GM23338 (cell line): ENCODE measurements at regions not wholly inside any gene's neighbourhood (a gene's known extent, or its start where the extent isn't known, plus 50 kb on each side); places are given as distances from the start of the nearest gene placed in this dataset.

ENCODE experiments used
- ATAC-seq: fragments of 200-7000 bp; cut with Tn5 transposase; 3 replicates; pipeline ENCODE4 v1.9.1; 2020
- DNase-seq: peaks from one replicate; pipeline ENCODE4 v3.0.0-alpha.2; 2015; ENCODE audit warnings: low spot score
- H2AFZ ChIP-seq: fragments of 200-600 bp; sonication (generic); 2 replicates; pipeline ENCODE4 v1.8.0; 2016; ENCODE audit warnings: antibody characterized with exemption, mild to moderate bottlenecking, moderate library complexity
- H3F3A ChIP-seq: fragments of 200-600 bp; sonication (generic); replicated peaks from 2 replicates; pipeline ENCODE4 v1.8.0; 2017; ENCODE audit warnings: antibody characterized with exemption, mixed run types, low read depth
- H3K27ac ChIP-seq: fragments of 200-600 bp; sonication (generic); 2 replicates; pipeline ENCODE4 v1.6.1; 2016; ENCODE audit warnings: low read depth
- H3K27me3 ChIP-seq: fragments of 200-600 bp; sonication (generic); 2 replicates; pipeline ENCODE4 v1.8.0; 2016; ENCODE audit warnings: mild to moderate bottlenecking, mixed run types, moderate library complexity; ENCODE audit not compliant: insufficient read depth
- H3K36me3 ChIP-seq: fragments of 200-600 bp; sonication (generic); 2 replicates; pipeline ENCODE4 v1.8.0; 2016; ENCODE audit warnings: mild to moderate bottlenecking; ENCODE audit not compliant: insufficient read depth
- H3K4me1 ChIP-seq: fragments of 200-600 bp; sonication (generic); 2 replicates; pipeline ENCODE4 v1.8.0; 2016; ENCODE audit warnings: mild to moderate bottlenecking, moderate library complexity; ENCODE audit not compliant: insufficient read depth
- H3K4me2 ChIP-seq: fragments of 200-600 bp; sonication (generic); 2 replicates; pipeline ENCODE4 v1.7.1; 2017; ENCODE audit warnings: mixed run types
- H3K4me3 ChIP-seq: fragments of 200-600 bp; sonication (generic); 2 replicates; pipeline ENCODE4 v1.6.1; 2016; ENCODE audit warnings: mixed run types
- H3K79me2 ChIP-seq: fragments of 200-600 bp; sonication (generic); replicated peaks from 2 replicates; pipeline ENCODE4 v1.8.0; 2017; ENCODE audit warnings: mild to moderate bottlenecking; ENCODE audit not compliant: insufficient read depth
- H3K9me2 ChIP-seq: fragments of 200-600 bp; sonication (generic); 2 replicates; pipeline ENCODE4 v1.8.0; 2017; ENCODE audit not compliant: insufficient read depth
- H4K20me1 ChIP-seq: fragments of 200-600 bp; sonication (generic); replicated peaks from 2 replicates; pipeline ENCODE4 v1.8.0; 2017; ENCODE audit warnings: mild to moderate bottlenecking; ENCODE audit not compliant: insufficient read depth
- H3K27ac Mint-ChIP-seq: 2 replicates; pipeline ENCODE4 v1.8.0; 2020; ENCODE audit warnings: inconsistent platforms, mild to moderate bottlenecking, moderate library complexity, mixed read lengths
- H3K27me3 Mint-ChIP-seq: 3 replicates; pipeline ENCODE4 v1.8.0; 2022; ENCODE audit warnings: low read depth, mild to moderate bottlenecking, moderate library complexity, mixed read lengths, inconsistent platforms; ENCODE audit not compliant: insufficient read depth, poor library complexity
- H3K36me3 Mint-ChIP-seq: 3 replicates; pipeline ENCODE4 v1.8.0; 2021; ENCODE audit warnings: low read depth, mild to moderate bottlenecking, inconsistent platforms, moderate library complexity, mixed read lengths
- H3K4me1 Mint-ChIP-seq: 3 replicates; pipeline ENCODE4 v1.8.0; 2020; ENCODE audit warnings: mild to moderate bottlenecking, inconsistent platforms, mixed read lengths
- H3K4me3 Mint-ChIP-seq: 3 replicates; pipeline ENCODE4 v1.8.0; 2021; ENCODE audit warnings: moderate library complexity, mild to moderate bottlenecking, inconsistent platforms, mixed read lengths
- H3K9me3 Mint-ChIP-seq: 3 replicates; pipeline ENCODE4 v1.8.0; 2020; ENCODE audit warnings: moderate library complexity, mild to moderate bottlenecking, inconsistent platforms, mixed read lengths
- EZH2 ChIP-seq: fragments of 200-600 bp; sonication (generic); IDR thresholded peaks from one replicate; pipeline ENCODE4 v1.8.0; 2017; ENCODE audit warnings: antibody characterized with exemption, mild to moderate bottlenecking, low read depth; ENCODE audit not compliant: unreplicated experiment
- EZH2phosphoT487 ChIP-seq: fragments of 200-600 bp; sonication (generic); IDR thresholded peaks from one replicate; pipeline ENCODE4 v1.8.1; 2018; ENCODE audit warnings: antibody characterized with exemption; ENCODE audit not compliant: unreplicated experiment
- JUNB ChIP-seq: IDR thresholded peaks from one replicate; pipeline ENCODE4 v1.6.1; 2016; ENCODE audit warnings: antibody characterized with exemption; ENCODE audit not compliant: unreplicated experiment
- POLR2AphosphoS5 ChIP-seq: IDR thresholded peaks from 2 replicates; pipeline ENCODE4 v1.6.1; 2016; ENCODE audit warnings: antibody characterized with exemption, low read depth
- STAT1 ChIP-seq: IDR thresholded peaks from one replicate; pipeline ENCODE4 v1.6.1; 2016; ENCODE audit warnings: antibody characterized with exemption; ENCODE audit not compliant: unreplicated experiment
- ZNF331 ChIP-seq: fragments of 250-450 bp; sonication (Bioruptor Pico); IDR thresholded peaks from 2 replicates; pipeline ENCODE4 v1.5.0; 2020; ENCODE audit warnings: low read depth, mild to moderate bottlenecking, moderate library complexity
- TF ChIP-seq, protein P1 (sequence below), 2 experiments: fragments of 200-600 bp in 1 of 2; sonication (generic) in 1 of 2; conservative IDR thresholded peaks; 2 replicates each; pipeline versions ENCODE4 v1.5.1 to v1.6.1; 2016 to 2017; ENCODE audit warnings: antibody characterized with exemption in 2 of 2, low read depth in 2 of 2, mild to moderate bottlenecking in 2 of 2, moderate library complexity in 1 of 2
- TF ChIP-seq, protein P2 (sequence below): IDR thresholded peaks from one replicate; pipeline ENCODE4 v1.6.1; 2018; ENCODE audit warnings: antibody characterized with exemption; ENCODE audit not compliant: unreplicated experiment
- TF ChIP-seq, protein P3 (sequence below): fragments of 250-450 bp; sonication (Bioruptor Pico); IDR thresholded peaks from 2 replicates; pipeline ENCODE4 v1.5.0; 2020; ENCODE audit warnings: mild to moderate bottlenecking, moderate library complexity

DNA sequence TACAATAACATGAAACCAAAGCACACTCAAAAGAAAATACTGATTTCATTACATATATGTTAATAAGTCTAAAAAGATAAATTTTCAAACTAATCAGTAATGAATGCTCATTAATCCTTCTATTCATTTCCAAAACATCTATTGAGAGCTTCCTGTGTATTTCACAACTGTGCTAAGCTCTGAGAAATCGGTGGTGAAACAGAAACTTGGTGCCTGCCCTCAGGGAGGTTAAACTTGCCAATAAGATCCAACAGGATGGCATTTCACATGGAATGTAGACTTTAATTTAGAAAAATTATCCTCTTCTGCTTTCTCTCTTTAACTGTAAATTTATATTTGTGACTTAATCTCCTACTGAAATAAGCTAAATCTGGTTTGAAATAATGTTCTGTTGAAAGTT lies 70.9 kb upstream of the SLC38A4 start (continued):
- TF ChIP-seq, protein P1, sequence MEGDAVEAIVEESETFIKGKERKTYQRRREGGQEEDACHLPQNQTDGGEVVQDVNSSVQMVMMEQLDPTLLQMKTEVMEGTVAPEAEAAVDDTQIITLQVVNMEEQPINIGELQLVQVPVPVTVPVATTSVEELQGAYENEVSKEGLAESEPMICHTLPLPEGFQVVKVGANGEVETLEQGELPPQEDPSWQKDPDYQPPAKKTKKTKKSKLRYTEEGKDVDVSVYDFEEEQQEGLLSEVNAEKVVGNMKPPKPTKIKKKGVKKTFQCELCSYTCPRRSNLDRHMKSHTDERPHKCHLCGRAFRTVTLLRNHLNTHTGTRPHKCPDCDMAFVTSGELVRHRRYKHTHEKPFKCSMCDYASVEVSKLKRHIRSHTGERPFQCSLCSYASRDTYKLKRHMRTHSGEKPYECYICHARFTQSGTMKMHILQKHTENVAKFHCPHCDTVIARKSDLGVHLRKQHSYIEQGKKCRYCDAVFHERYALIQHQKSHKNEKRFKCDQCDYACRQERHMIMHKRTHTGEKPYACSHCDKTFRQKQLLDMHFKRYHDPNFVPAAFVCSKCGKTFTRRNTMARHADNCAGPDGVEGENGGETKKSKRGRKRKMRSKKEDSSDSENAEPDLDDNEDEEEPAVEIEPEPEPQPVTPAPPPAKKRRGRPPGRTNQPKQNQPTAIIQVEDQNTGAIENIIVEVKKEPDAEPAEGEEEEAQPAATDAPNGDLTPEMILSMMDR (conservative IDR thresholded peaks at IDR 0.05; ENCODE audit: low read depth in 2 of 2), result no peak
- TF ChIP-seq EZH2 (no peak), ZNF331 (CRISPR knock-in tag) (no peak)

DNA sequence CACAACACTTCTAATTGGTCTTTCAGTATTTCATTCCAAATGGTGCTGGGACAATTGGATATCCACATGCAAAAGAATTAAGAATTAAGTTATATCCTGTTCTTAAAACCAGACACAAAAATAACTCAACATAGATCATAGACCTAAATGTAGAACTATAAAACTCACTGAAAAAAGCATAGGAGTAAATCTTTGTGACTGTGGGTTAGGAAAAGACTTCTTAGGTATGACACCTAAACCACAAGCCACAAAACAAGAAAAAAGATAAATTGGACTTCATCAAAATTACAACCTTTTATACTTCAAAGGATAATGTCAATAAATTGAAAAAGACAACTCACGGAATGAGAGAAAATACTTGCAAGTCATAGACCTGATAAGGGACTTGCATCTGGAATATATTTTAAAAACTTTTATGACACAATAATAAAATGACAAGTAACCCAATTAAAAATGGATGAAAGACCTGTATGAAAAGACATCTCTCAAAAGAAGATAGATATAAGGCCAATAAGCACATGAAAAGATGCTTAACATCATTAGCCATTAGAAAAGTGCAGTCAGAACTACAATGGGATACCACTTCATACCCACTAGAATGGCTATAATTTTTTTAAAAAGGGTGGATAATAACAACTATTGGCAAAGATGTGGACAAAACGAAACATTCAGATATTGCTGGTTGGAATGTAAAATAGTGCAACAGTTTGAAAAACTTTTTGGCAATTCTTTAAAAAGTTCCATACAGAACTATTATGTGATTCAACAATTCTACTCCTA lies 72.5 kb upstream of the SLC38A4 start:
- Histone ChIP-seq H3K79me2 (no peaks in the 10 kb centered on the region), H2AFZ (no peak overlapping the region), H3K27ac (no peak overlapping the region), H3K27me3 (no peaks in the 10 kb centered on the region), H3F3A (no peaks in the 10 kb centered on the region), H4K20me1 (no peaks in the 10 kb centered on the region), H3K9me2 (no peaks in the 10 kb centered on the region; the same call in 1 of the 2 replicates), H3K4me2 (no peak overlapping the region), H3K4me1 (no peaks in the 10 kb centered on the region), H3K4me3 (no peak overlapping the region), H3K36me3 (no peaks in the 10 kb centered on the region)
- no peaks in the 10 kb centered on the region for H3K27me3 Mint-ChIP-seq
- no peak overlapping the region for H3K27ac Mint-ChIP-seq
- H3K9me3 Mint-ChIP-seq, result no peaks in the 10 kb centered on the region
- ATAC-seq (no peak), DNase-seq (no peak)
- no peaks in the 10 kb centered on the region for H3K36me3 Mint-ChIP-seq
- TF ChIP-seq EZH2phosphoT487 (no peak), STAT1 (no peak), JUNB (no peak), POLR2AphosphoS5 (no peak)
- TF ChIP-seq, protein P2, sequence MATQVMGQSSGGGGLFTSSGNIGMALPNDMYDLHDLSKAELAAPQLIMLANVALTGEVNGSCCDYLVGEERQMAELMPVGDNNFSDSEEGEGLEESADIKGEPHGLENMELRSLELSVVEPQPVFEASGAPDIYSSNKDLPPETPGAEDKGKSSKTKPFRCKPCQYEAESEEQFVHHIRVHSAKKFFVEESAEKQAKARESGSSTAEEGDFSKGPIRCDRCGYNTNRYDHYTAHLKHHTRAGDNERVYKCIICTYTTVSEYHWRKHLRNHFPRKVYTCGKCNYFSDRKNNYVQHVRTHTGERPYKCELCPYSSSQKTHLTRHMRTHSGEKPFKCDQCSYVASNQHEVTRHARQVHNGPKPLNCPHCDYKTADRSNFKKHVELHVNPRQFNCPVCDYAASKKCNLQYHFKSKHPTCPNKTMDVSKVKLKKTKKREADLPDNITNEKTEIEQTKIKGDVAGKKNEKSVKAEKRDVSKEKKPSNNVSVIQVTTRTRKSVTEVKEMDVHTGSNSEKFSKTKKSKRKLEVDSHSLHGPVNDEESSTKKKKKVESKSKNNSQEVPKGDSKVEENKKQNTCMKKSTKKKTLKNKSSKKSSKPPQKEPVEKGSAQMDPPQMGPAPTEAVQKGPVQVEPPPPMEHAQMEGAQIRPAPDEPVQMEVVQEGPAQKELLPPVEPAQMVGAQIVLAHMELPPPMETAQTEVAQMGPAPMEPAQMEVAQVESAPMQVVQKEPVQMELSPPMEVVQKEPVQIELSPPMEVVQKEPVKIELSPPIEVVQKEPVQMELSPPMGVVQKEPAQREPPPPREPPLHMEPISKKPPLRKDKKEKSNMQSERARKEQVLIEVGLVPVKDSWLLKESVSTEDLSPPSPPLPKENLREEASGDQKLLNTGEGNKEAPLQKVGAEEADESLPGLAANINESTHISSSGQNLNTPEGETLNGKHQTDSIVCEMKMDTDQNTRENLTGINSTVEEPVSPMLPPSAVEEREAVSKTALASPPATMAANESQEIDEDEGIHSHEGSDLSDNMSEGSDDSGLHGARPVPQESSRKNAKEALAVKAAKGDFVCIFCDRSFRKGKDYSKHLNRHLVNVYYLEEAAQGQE, result no peak
- TF ChIP-seq, protein P3, sequence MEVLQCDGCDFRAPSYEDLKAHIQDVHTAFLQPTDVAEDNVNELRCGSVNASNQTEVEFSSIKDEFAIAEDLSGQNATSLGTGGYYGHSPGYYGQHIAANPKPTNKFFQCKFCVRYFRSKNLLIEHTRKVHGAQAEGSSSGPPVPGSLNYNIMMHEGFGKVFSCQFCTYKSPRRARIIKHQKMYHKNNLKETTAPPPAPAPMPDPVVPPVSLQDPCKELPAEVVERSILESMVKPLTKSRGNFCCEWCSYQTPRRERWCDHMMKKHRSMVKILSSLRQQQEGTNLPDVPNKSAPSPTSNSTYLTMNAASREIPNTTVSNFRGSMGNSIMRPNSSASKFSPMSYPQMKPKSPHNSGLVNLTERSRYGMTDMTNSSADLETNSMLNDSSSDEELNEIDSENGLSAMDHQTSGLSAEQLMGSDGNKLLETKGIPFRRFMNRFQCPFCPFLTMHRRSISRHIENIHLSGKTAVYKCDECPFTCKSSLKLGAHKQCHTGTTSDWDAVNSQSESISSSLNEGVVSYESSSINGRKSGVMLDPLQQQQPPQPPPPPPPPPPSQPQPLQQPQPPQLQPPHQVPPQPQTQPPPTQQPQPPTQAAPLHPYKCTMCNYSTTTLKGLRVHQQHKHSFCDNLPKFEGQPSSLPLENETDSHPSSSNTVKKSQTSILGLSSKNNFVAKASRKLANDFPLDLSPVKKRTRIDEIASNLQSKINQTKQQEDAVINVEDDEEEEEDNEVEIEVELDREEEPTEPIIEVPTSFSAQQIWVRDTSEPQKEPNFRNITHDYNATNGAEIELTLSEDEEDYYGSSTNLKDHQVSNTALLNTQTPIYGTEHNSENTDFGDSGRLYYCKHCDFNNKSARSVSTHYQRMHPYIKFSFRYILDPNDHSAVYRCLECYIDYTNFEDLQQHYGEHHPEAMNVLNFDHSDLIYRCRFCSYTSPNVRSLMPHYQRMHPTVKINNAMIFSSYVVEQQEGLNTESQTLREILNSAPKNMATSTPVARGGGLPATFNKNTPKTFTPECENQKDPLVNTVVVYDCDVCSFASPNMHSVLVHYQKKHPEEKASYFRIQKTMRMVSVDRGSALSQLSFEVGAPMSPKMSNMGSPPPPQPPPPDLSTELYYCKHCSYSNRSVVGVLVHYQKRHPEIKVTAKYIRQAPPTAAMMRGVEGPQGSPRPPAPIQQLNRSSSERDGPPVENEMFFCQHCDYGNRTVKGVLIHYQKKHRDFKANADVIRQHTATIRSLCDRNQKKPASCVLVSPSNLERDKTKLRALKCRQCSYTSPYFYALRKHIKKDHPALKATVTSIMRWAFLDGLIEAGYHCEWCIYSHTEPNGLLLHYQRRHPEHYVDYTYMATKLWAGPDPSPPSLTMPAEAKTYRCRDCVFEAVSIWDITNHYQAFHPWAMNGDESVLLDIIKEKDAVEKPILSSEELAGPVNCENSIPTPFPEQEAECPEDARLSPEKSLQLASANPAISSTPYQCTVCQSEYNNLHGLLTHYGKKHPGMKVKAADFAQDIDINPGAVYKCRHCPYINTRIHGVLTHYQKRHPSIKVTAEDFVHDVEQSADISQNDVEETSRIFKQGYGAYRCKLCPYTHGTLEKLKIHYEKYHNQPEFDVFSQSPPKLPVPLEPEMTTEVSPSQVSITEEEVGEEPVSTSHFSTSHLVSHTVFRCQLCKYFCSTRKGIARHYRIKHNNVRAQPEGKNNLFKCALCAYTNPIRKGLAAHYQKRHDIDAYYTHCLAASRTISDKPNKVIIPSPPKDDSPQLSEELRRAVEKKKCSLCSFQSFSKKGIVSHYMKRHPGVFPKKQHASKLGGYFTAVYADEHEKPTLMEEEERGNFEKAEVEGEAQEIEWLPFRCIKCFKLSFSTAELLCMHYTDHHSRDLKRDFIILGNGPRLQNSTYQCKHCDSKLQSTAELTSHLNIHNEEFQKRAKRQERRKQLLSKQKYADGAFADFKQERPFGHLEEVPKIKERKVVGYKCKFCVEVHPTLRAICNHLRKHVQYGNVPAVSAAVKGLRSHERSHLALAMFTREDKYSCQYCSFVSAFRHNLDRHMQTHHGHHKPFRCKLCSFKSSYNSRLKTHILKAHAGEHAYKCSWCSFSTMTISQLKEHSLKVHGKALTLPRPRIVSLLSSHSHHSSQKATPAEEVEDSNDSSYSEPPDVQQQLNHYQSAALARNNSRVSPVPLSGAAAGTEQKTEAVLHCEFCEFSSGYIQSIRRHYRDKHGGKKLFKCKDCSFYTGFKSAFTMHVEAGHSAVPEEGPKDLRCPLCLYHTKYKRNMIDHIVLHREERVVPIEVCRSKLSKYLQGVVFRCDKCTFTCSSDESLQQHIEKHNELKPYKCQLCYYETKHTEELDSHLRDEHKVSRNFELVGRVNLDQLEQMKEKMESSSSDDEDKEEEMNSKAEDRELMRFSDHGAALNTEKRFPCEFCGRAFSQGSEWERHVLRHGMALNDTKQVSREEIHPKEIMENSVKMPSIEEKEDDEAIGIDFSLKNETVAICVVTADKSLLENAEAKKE (CRISPR knock-in tag), result no peak
- no peaks in the 10 kb centered on the region for H3K4me1 Mint-ChIP-seq
- no peak overlapping the region for H3K4me3 Mint-ChIP-seq
